HCT116 (cell line): ENCODE measurements at regions not wholly inside any gene's neighbourhood (a gene's known extent, or its start where the extent isn't known, plus 50 kb on each side); places are given as distances from the start of the nearest gene placed in this dataset.

Experiments
- ATAC-seq: fragments of 200-7000 bp; cut with Tn5 transposase; 2 replicates; pipeline ENCODE4 v1.9.1; 2020; ENCODE audit warnings: mild to moderate bottlenecking, moderate library complexity
- BruUV-seq: library from RNA; stranded (reverse); fragments of 400-500 nt; replicated peaks from 2 replicates; lab custom pipeline; 2021; lab: Mats Ljungman, UMichigan
- CTCF ChIA-PET: fragments of 300-600 bp; sonication (Branson Sonifier 250); formaldehyde crosslinking; loops from one replicate; lab custom pipeline; 2021; ENCODE audit warnings: antibody characterized with exemption; lab: Charles Lee
- POLR2A ChIA-PET: fragments of 300-600, 350-600 bp; sonication (Branson Sonifier 250); formaldehyde crosslinking; loops from one replicate; lab custom pipeline; 2021; ENCODE audit warnings: antibody characterized with exemption; lab: Charles Lee
- RAD21 ChIA-PET, 2 experiments: fragments of 300-600 bp; sonication (Branson Sonifier 250); formaldehyde crosslinking; loops; one replicate each; lab custom pipeline; 2023; ENCODE audit warnings: low total read pairs in 2 of 2; ENCODE audit not compliant: uncharacterized antibody in 2 of 2, unreplicated experiment in 2 of 2, low non-redundant PET in 1 of 2; lab: Charles Lee
- DNase-seq: peaks from one replicate; pipeline ENCODE4 v3.0.0-alpha.2; 2010; ENCODE audit warnings: low read depth, low spot score
- H2AFZ ChIP-seq: fragments of 200-600 bp; shearing (Covaris generic), sonication (generic); 2 replicates; pipeline ENCODE4 v1.6.1; 2017; ENCODE audit warnings: low read depth, mixed run types, mixed read lengths, antibody characterized with exemption, low read length; ENCODE audit not compliant: poor library complexity, severe bottlenecking
- H3K27ac ChIP-seq: 2 replicates; pipeline ENCODE4 v1.5.1; 2012; ENCODE audit warnings: low read depth, low read length
- H3K27me3 ChIP-seq: fragments of 200-600 bp; sonication (generic); 2 replicates; pipeline ENCODE4 v1.6.1; 2016; ENCODE audit warnings: mixed run types, low read length, mixed read lengths; ENCODE audit not compliant: insufficient read depth
- H3K36me3 ChIP-seq, 2 experiments: fragments of 200-500 bp in 1 of 2; fragments of 200-600 bp in 1 of 2; sonication (Bioruptor generic) in 1 of 2; sonication (generic) in 1 of 2; 2 replicates each; pipeline versions ENCODE4 v1.5.1 to v1.6.1; 2014 to 2016; ENCODE audit warnings: low read length in 2 of 2, inconsistent platforms in 1 of 2, mixed read lengths in 1 of 2, mixed run types in 1 of 2; ENCODE audit not compliant: insufficient read depth in 2 of 2, control insufficient read depth in 1 of 2
- H3K4me1 ChIP-seq, 2 experiments: fragments of 200-600 bp in 1 of 2; sonication (generic) in 1 of 2; 2 replicates each; pipeline versions ENCODE4 v1.5.1 to v1.6.1; 2012 to 2017; ENCODE audit warnings: low read length in 2 of 2, inconsistent platforms in 1 of 2, mild to moderate bottlenecking in 1 of 2, mixed read lengths in 1 of 2, mixed run types in 1 of 2, moderate library complexity in 1 of 2; ENCODE audit not compliant: insufficient read depth in 2 of 2, control insufficient read depth in 1 of 2
- H3K4me2 ChIP-seq: fragments of 200-600 bp; sonication (generic); 2 replicates; pipeline ENCODE4 v1.6.1; 2017; ENCODE audit warnings: mixed run types, low read length, mixed read lengths
- H3K4me3 ChIP-seq, 2 experiments: fragments of 200-600 bp in 1 of 2; sonication (generic) in 1 of 2; replicated peaks in 1 of 2; 2 replicates each; pipeline ENCODE4 v1.5.1; 2011 to 2016; ENCODE audit warnings: low read length in 2 of 2, control low read depth in 1 of 2, low read depth in 1 of 2, mild to moderate bottlenecking in 1 of 2, mixed read lengths in 1 of 2, mixed run types in 1 of 2
- H3K79me2 ChIP-seq: fragments of 200-600 bp; sonication (generic); 2 replicates; pipeline ENCODE4 v1.6.1; 2017; ENCODE audit warnings: mild to moderate bottlenecking, mixed run types, low read length, moderate library complexity, mixed read lengths; ENCODE audit not compliant: insufficient read depth
- H3K9ac ChIP-seq: fragments of 200-600 bp; sonication (generic); 2 replicates; pipeline ENCODE4 v1.6.1; 2016; ENCODE audit warnings: low read length, mixed read lengths
- H3K9me2 ChIP-seq: fragments of 200-600 bp; sonication (generic), shearing (Covaris generic); 2 replicates; pipeline ENCODE4 v1.6.1; 2017; ENCODE audit warnings: mixed run types, mild to moderate bottlenecking, moderate library complexity; ENCODE audit not compliant: insufficient read depth
- H3K9me3 ChIP-seq, 2 experiments: fragments of 200-500 bp in 1 of 2; fragments of 200-600 bp in 1 of 2; sonication (Bioruptor generic) in 1 of 2; sonication (generic) in 1 of 2; 2 replicates each; pipeline ENCODE4 v1.6.1; 2014 to 2017; ENCODE audit warnings: low read length in 2 of 2, mixed read lengths in 2 of 2, inconsistent platforms in 1 of 2, low read depth in 1 of 2, mild to moderate bottlenecking in 1 of 2, mixed run types in 1 of 2, moderate library complexity in 1 of 2; ENCODE audit not compliant: control insufficient read depth in 1 of 2, insufficient read depth in 1 of 2
- H4K20me1 ChIP-seq: fragments of 200-600 bp; sonication (generic), shearing (Covaris generic); 2 replicates; pipeline ENCODE4 v1.6.1; 2017; ENCODE audit warnings: mixed run types, mild to moderate bottlenecking, moderate library complexity; ENCODE audit not compliant: insufficient read depth
- ATF3 ChIP-seq: IDR thresholded peaks from 2 replicates; pipeline ENCODE4 v1.6.1; 2012
- CEBPB ChIP-seq: IDR thresholded peaks from 2 replicates; pipeline ENCODE4 v1.6.1; 2012; ENCODE audit warnings: low read depth
- CTCF ChIP-seq, 3 experiments: fragments of 200-600 bp in 1 of 3; sonication (generic) in 1 of 3; IDR thresholded peaks in 2 of 3; conservative IDR thresholded peaks in 1 of 3; 2 replicates each; pipeline ENCODE4 v1.5.1; 2012 to 2017; ENCODE audit warnings: low read depth in 2 of 3, low read length in 2 of 3, antibody characterized with exemption in 1 of 3, borderline replicate concordance in 1 of 3, control low read depth in 1 of 3, mild to moderate bottlenecking in 1 of 3, mixed read lengths in 1 of 3, mixed run types in 1 of 3, moderate library complexity in 1 of 3; ENCODE audit not compliant: insufficient read depth in 1 of 3
- EGR1 ChIP-seq: IDR thresholded peaks from 2 replicates; pipeline ENCODE4 v1.6.1; 2012; ENCODE audit warnings: low read depth
- ELF1 ChIP-seq: IDR thresholded peaks from 2 replicates; pipeline ENCODE4 v1.6.1; 2012; ENCODE audit warnings: low read depth, borderline replicate concordance
- EZH2 ChIP-seq: fragments of 200-600 bp; sonication (generic); IDR thresholded peaks from 2 replicates; pipeline ENCODE4 v1.6.1; 2017; ENCODE audit warnings: antibody characterized with exemption, mixed run types
- EZH2phosphoT487 ChIP-seq: fragments of 200-600 bp; IDR thresholded peaks from 2 replicates; pipeline ENCODE4 v1.6.1; 2018; ENCODE audit warnings: antibody characterized with exemption, borderline replicate concordance
- FOSL1 ChIP-seq: IDR thresholded peaks from 2 replicates; pipeline ENCODE4 v1.6.1; 2012; ENCODE audit warnings: low read depth
- JUND ChIP-seq: IDR thresholded peaks from 2 replicates; pipeline ENCODE4 v1.6.1; 2012
- MAX ChIP-seq: IDR thresholded peaks from 2 replicates; pipeline ENCODE4 v1.6.1; 2012
- POLR2A ChIP-seq: IDR thresholded peaks from 2 replicates; pipeline ENCODE4 v1.7.0; 2011; ENCODE audit warnings: borderline replicate concordance; ENCODE audit not compliant: insufficient read depth, insufficient read length; ENCODE audit errors: extremely low read depth
- POLR2AphosphoS5 ChIP-seq: IDR thresholded peaks from 2 replicates; pipeline ENCODE4 v1.6.1; 2011; ENCODE audit warnings: mild to moderate bottlenecking, low read depth, low read length, moderate library complexity
- RAD21 ChIP-seq: IDR thresholded peaks from 2 replicates; pipeline ENCODE4 v1.6.1; 2012; ENCODE audit warnings: low read depth, mild to moderate bottlenecking
- REST ChIP-seq: IDR thresholded peaks from 2 replicates; pipeline ENCODE4 v1.6.1; 2012; ENCODE audit warnings: low read depth
- SRF ChIP-seq: IDR thresholded peaks from 2 replicates; pipeline ENCODE4 v1.6.1; 2012; ENCODE audit warnings: low read depth
- TCF7L2 ChIP-seq: IDR thresholded peaks from 2 replicates; pipeline ENCODE4 v1.7.0; 2011; ENCODE audit warnings: borderline replicate concordance, inconsistent platforms; ENCODE audit not compliant: insufficient read depth, insufficient read length; ENCODE audit errors: extremely low read depth
- ZBTB33 ChIP-seq: IDR thresholded peaks from 2 replicates; pipeline ENCODE4 v1.6.1; 2011; ENCODE audit warnings: mild to moderate bottlenecking, low read length, moderate library complexity; ENCODE audit not compliant: insufficient replicate concordance; ENCODE audit errors: extremely low read depth
- ZFX ChIP-seq: fragments of 450-650 bp; IDR thresholded peaks from 2 replicates; pipeline ENCODE4 v1.6.1; 2017
- ZNF274 ChIP-seq: fragments of 200-500 bp; sonication (Bioruptor generic); IDR thresholded peaks from 2 replicates; pipeline ENCODE4 v1.6.1; 2014; ENCODE audit warnings: mild to moderate bottlenecking, low read depth, low read length, inconsistent platforms
- intact Hi-C: fragments of 100-400 bp; cut with micrococcal nuclease; formaldehyde crosslinking; loops from 2 replicates; pipeline ENCODE4 v1.10.0; 2022

- no peaks in the 10 kb centered on the region for H3K36me3 ChIP-seq
- no peak overlapping the region for H3K4me2 ChIP-seq
- ChIA-PET CTCF (no interaction called here), POLR2A (no interaction called here)
- H3K9me3 ChIP-seq = no peaks in the 10 kb centered on the region
- intact Hi-C loops = no loop called here
- no peak overlapping the region for H3K4me3 ChIP-seq
- no peaks in the 10 kb centered on the region for H3K9me2 ChIP-seq
- H4K20me1 ChIP-seq = no peaks in the 10 kb centered on the region
- no peaks in the 10 kb centered on the region for H3K79me2 ChIP-seq
- ATAC-seq = no peak
- no peak for DNase-seq
- no peaks in the 10 kb centered on the region for H3K27me3 ChIP-seq
- H3K27ac ChIP-seq = no peak overlapping the region
- no peak overlapping the region for H2AFZ ChIP-seq
- H3K9ac ChIP-seq = no peak overlapping the region
- BruUV-seq = no TSS peak
- no peak for TF ChIP-seq POLR2A
- no peak for TF ChIP-seq SRF
- no peak for TF ChIP-seq JUND
- no peak for TF ChIP-seq CTCF (IDR thresholded peaks at IDR 0.05 in 2 of 3, conservative IDR thresholded peaks at IDR 0.05 in 1 of 3; ENCODE audit: borderline replicate concordance in 1 of 3, insufficient read depth in 1 of 3, low read depth in 2 of 3, low read length in 2 of 3)
- no peak for TF ChIP-seq ZFX
- TF ChIP-seq ZNF274 = no peak
- no peak for TF ChIP-seq EZH2phosphoT487
- TF ChIP-seq RAD21 = no peak
- no peak for TF ChIP-seq TCF7L2
- no peak for TF ChIP-seq POLR2AphosphoS5
- no peak for TF ChIP-seq ELF1
- TF ChIP-seq FOSL1 = no peak
- TF ChIP-seq ZBTB33 = no peak
- no peak for TF ChIP-seq EZH2
- no peak for TF ChIP-seq CEBPB
- no peak for TF ChIP-seq EGR1
- TF ChIP-seq MAX = no peak
- no peak for TF ChIP-seq ATF3
- no peak for TF ChIP-seq REST
- TF ChIP-seq, all 23 proteins: peak for 0
- no peaks in the 10 kb centered on the region for H3K4me1 ChIP-seq
- RAD21 ChIA-PET = no interaction called here
Measured at GRCh38 chr3:177320765-177321247, 123.5 kb upstream of the TBL1XR1 start.
